ENCODE measurements at regions not wholly inside any gene's neighbourhood (a gene's known extent, or its start where the extent isn't known, plus 50 kb on each side); places are given as distances from the start of the nearest gene placed in this dataset.

DNA sequence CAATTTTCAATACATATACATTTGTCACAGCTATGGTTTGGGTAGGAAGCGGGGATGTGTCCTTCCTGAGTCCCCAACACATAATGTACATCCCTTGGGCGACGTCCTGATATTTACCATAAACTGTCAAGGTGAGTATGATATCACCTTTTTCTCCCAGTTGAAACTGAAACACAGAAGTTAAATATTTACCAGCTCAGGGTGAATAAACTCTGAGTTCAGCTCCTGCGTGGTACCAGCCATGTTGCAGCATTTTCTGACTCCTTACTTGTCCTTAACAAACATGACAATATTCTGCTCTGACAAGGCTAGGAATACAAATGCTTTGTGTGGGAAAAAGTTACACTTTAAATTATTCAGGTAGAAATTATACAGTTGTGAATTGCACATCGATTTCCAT is 294.2 kb downstream of the TEX29 start:
- Histone ChIP-seq H3K9me3 (replicated peaks) (no peaks in the 10 kb centered on the region), H3K27me3 (replicated peaks) (peaks cover 73% of the 10 kb centered on the region), H3K4me3 (no peak overlapping the region), H3K27ac (no peak overlapping the region), H3K36me3 (no peaks in the 10 kb centered on the region), H3K4me1 (replicated peaks) (no peaks in the 10 kb centered on the region)
- DNase-seq (ENCODE audit: low read depth in 1 of 2, low spot score in 2 of 2) = no peak

DNA sequence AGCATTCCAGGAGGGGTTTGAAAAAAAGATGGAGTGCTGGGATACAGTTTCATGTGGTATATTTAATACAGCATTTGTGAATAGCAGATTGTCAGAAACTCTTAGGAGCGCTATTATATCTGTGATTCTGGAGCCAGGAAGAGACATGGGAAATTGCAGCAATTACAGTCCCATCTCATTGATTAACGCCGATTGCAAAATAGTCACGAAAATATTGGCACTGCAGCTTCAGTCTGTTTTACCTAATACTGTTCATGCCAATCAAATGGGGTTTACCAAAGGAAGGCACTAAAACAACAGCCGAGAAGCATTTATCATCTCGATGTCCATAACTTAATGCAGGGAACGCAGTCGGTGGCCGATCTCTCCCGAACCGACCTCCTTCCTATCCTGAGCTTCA is 295.8 kb downstream of the TEX29 start:
- Histone ChIP-seq H3K4me3 (no peak overlapping the region), H3K4me1 (replicated peaks) (no peaks in the 10 kb centered on the region), H3K9me3 (replicated peaks) (no peaks in the 10 kb centered on the region), H3K36me3 (no peaks in the 10 kb centered on the region), H3K27me3 (replicated peaks) (peaks cover 71% of the 10 kb centered on the region), H3K27ac (no peak overlapping the region)
- no peak for DNase-seq (ENCODE audit: low read depth in 1 of 2, low spot score in 2 of 2)

- Histone ChIP-seq H3K36me3 (no peaks in the 10 kb centered on the region), H3K27me3 (replicated peaks) (peaks cover 40% of the 10 kb centered on the region), H3K4me3 (no peak overlapping the region), H3K4me1 (replicated peaks) (no peaks in the 10 kb centered on the region), H3K27ac (no peak overlapping the region), H3K9me3 (replicated peaks) (no peaks in the 10 kb centered on the region; the same call in 1 of the 2 replicates)
- peak in 1 of 2 experiments; percentile 19 for DNase-seq (ENCODE audit: low read depth in 1 of 2, low spot score in 2 of 2)
Measured at GRCh38 chr13:111620166-111620565, 299.7 kb downstream of the TEX29 start.

GRCh38 chr13:111620586-111620985 is 300.1 kb downstream of the TEX29 start:
- peak in 1 of 2 experiments; percentile 43 for DNase-seq (ENCODE audit: low read depth in 1 of 2, low spot score in 2 of 2)
- no peaks in the 10 kb centered on the region; the same call in 1 of the 2 replicates for H3K9me3 ChIP-seq (replicated peaks)
- H3K4me3 ChIP-seq = no peak overlapping the region
- no peaks in the 10 kb centered on the region for H3K4me1 ChIP-seq (replicated peaks)
- H3K27me3 ChIP-seq (replicated peaks) = peaks cover 40% of the 10 kb centered on the region
- no peaks in the 10 kb centered on the region for H3K36me3 ChIP-seq
- no peak overlapping the region for H3K27ac ChIP-seq

DNA sequence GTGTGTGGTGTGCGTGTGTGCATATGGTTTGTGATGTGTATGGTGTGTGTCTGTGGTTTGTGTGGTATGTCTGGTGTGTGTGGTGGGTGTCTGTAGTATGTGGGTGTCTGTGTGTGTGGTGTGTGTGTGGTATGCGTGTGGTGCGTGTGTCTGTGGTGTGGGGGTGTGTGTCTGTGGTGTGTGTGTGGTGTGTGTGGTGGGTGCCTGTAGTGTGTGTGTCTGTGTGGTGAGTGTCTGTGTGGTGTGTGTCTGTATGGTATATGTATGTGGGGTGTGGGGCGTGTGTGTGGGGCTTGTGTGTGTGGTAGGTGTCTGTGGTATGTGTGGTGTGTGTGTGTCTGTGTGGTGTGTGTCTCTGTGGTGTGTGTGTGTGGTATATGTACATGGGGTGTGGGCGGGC is 300.7 kb downstream of the TEX29 start:
- H3K4me1 ChIP-seq (replicated peaks) = no peaks in the 10 kb centered on the region

GRCh38 chr13:111622051-111622531 is 301.6 kb downstream of the TEX29 start:
- DNase-seq (ENCODE audit: low read depth in 1 of 2, low spot score in 2 of 2) = peak in 1 of 2 experiments; percentile 49
- H3K27me3 ChIP-seq (replicated peaks) = peaks cover 46% of the 10 kb centered on the region
- no peaks in the 10 kb centered on the region; the same call in 1 of the 2 replicates for H3K9me3 ChIP-seq (replicated peaks)
- H3K4me1 ChIP-seq (replicated peaks) = no peaks in the 10 kb centered on the region
- H3K4me3 ChIP-seq = no peak overlapping the region
- H3K27ac ChIP-seq = no peak overlapping the region
- H3K36me3 ChIP-seq = no peaks in the 10 kb centered on the region

More for the DNA sequence above, 300.7 kb downstream of the TEX29 start:
- H3K4me3 ChIP-seq = no peak overlapping the region
- peak in 1 of 2 experiments; percentile 37 for DNase-seq (ENCODE audit: low read depth in 1 of 2, low spot score in 2 of 2)
- peaks cover 44% of the 10 kb centered on the region for H3K27me3 ChIP-seq (replicated peaks)
- no peaks in the 10 kb centered on the region for H3K36me3 ChIP-seq
- H3K9me3 ChIP-seq (replicated peaks) = no peaks in the 10 kb centered on the region; the same call in 1 of the 2 replicates
- H3K27ac ChIP-seq = no peak overlapping the region

DNA sequence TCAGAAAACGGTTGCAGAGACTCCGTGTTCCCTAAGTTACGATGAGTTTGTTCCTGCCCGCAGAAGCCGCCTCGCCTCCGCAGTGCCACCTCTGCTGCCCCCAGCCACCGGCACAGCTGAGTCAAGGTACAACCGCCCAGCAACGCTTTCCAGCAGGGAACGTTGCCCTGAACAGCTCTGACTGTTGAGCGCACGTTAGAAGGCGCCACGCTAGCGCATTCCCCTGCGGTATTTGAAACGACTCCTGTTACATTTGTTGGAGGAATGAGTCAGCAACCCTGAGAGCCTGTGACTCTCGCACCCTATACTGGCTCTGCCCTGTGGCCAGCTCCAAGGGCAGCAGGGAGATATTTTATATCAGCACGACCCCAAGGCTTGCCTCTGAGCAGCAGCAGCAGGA is 302.8 kb downstream of the TEX29 start:
- no peaks in the 10 kb centered on the region; the same call in 1 of the 2 replicates for H3K9me3 ChIP-seq (replicated peaks)
- H3K4me1 ChIP-seq (replicated peaks) = no peaks in the 10 kb centered on the region
- peak in 1 of 2 experiments; percentile 47 for DNase-seq (ENCODE audit: low read depth in 1 of 2, low spot score in 2 of 2)
- no peaks in the 10 kb centered on the region for H3K36me3 ChIP-seq
- peaks cover 46% of the 10 kb centered on the region for H3K27me3 ChIP-seq (replicated peaks)
- H3K4me3 ChIP-seq = no peak overlapping the region
- H3K27ac ChIP-seq = no peak overlapping the region

- H3K36me3 ChIP-seq = no peaks in the 10 kb centered on the region
- peak in 1 of 2 experiments; percentile 45 for DNase-seq (ENCODE audit: low read depth in 1 of 2, low spot score in 2 of 2)
- H3K4me3 ChIP-seq = no peak overlapping the region
- no peaks in the 10 kb centered on the region; the same call in 1 of the 2 replicates for H3K9me3 ChIP-seq (replicated peaks)
- no peaks in the 10 kb centered on the region for H3K4me1 ChIP-seq (replicated peaks)
- H3K27me3 ChIP-seq (replicated peaks) = peaks cover 44% of the 10 kb centered on the region
- no peak overlapping the region for H3K27ac ChIP-seq
Measured at GRCh38 chr13:111623743-111624505, 303.5 kb downstream of the TEX29 start.

DNA sequence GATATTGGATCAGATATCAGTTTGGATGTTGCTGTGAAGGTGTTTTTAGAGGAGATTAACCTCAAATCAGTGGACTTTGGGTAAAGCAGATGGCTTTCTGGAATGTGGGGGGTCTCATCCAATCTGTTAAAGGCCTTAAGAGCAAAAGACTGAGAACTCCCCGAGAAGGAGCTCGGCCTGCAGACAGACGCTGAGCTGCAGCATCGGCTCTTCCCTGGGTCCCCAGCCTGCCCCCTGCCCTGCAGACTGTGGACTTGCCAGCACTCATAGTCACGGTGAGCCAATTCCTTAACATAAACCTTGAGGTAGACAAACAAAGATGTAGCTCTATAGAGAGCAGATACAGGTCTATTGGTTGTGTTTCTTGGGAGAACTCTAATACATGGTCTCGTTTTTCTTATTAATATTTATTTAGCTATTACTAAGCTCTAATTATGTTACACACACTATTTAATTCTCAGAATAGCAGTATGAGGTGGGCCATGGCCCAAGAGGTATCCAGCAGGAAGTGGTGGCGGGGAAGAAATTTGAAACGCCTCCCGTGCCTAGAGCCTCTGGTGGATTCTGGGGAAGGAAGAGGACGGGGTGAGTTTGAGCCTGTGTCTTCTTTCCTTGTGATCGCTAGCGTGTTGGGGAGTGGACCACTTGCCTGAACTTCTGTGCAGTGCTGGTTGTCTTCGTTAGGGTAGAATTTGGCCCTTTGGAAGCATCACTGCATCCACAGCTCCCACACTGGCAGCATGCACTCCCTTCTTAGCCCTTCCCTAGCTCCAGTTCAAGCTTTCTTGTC is 305.3 kb downstream of the TEX29 start:
- Histone ChIP-seq H3K36me3 (no peaks in the 10 kb centered on the region), H3K27me3 (replicated peaks) (peaks cover 51% of the 10 kb centered on the region), H3K4me3 (no peak overlapping the region), H3K27ac (no peak overlapping the region), H3K4me1 (replicated peaks) (no peaks in the 10 kb centered on the region), H3K9me3 (replicated peaks) (no peaks in the 10 kb centered on the region; the same call in 1 of the 2 replicates)
- DNase-seq (ENCODE audit: low read depth in 1 of 2, low spot score in 2 of 2) = peak in 1 of 2 experiments; percentile 29

GRCh38 chr13:111626371-111627305 is 306.2 kb downstream of the TEX29 start:
- Histone ChIP-seq H3K9me3 (replicated peaks) (no peaks in the 10 kb centered on the region; the same call in 1 of the 2 replicates), H3K27me3 (replicated peaks) (peaks cover 53% of the 10 kb centered on the region), H3K36me3 (no peaks in the 10 kb centered on the region), H3K27ac (no peak overlapping the region), H3K4me1 (replicated peaks) (no peaks in the 10 kb centered on the region), H3K4me3 (no peak overlapping the region)
- peak in 1 of 2 experiments; percentile 47 for DNase-seq (ENCODE audit: low read depth in 1 of 2, low spot score in 2 of 2)

- no peak overlapping the region for H3K4me3 ChIP-seq
- H3K27me3 ChIP-seq (replicated peaks) = peaks cover 53% of the 10 kb centered on the region
- peak in 1 of 2 experiments; percentile 42 for DNase-seq (ENCODE audit: low read depth in 1 of 2, low spot score in 2 of 2)
- H3K9me3 ChIP-seq (replicated peaks) = no peaks in the 10 kb centered on the region
- no peaks in the 10 kb centered on the region for H3K4me1 ChIP-seq (replicated peaks)
- H3K36me3 ChIP-seq = no peaks in the 10 kb centered on the region
- no peak overlapping the region for H3K27ac ChIP-seq
Measured at GRCh38 chr13:111627596-111627995, 307.2 kb downstream of the TEX29 start.

DNA sequence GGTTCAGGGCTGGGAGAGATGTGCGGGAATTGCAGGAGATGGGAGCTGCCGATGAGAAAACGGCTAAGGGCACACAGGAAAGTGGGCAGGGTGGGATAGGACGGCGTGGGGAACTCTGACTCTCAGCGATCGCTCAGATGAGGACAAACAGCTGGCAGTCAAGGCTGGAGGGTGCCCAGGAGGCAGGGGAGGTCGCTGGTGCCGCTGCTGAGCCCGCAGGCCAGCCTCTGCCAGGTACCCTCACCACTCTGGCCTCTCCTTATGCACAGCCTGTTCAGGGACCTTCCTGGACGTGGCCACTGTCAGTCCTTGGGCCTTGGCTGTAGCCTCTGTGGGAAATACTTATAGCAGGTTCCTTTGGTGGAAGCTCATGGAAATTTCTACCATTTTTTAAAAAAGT is 308.6 kb downstream of the TEX29 start:
- Histone ChIP-seq H3K36me3 (no peaks in the 10 kb centered on the region), H3K27me3 (replicated peaks) (peaks cover 64% of the 10 kb centered on the region), H3K9me3 (replicated peaks) (no peaks in the 10 kb centered on the region), H3K27ac (no peak overlapping the region), H3K4me1 (replicated peaks) (no peaks in the 10 kb centered on the region), H3K4me3 (no peak overlapping the region)
- DNase-seq (ENCODE audit: low read depth in 1 of 2, low spot score in 2 of 2) = peak in 1 of 2 experiments; percentile 41

DNA sequence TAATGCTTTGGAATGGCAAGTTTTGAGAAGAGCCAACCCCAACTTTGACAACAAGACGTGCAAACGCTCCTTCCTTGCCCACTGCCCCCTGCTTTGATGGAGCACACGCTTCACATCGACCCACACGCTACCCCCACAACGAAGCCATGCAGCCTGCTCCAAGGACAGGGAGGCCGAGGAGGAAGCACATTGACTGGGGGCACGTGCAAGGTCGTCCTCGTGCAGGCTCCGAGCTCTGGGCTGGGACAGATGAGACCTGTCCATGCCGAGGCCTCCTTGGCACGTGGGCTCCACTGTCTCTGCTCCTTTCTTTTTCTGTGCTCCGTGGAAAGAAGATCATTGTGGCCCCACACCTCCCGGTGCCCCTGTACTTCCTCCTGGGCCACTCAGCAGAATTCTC is 309.0 kb downstream of the TEX29 start:
- Histone ChIP-seq H3K36me3 (no peaks in the 10 kb centered on the region), H3K9me3 (replicated peaks) (no peaks in the 10 kb centered on the region)

More for the DNA sequence above, 309.0 kb downstream of the TEX29 start:
- H3K4me3 ChIP-seq = no peak overlapping the region
- no peaks in the 10 kb centered on the region for H3K4me1 ChIP-seq (replicated peaks)
- no peak overlapping the region for H3K27ac ChIP-seq
- peaks cover 64% of the 10 kb centered on the region for H3K27me3 ChIP-seq (replicated peaks)
- DNase-seq (ENCODE audit: low read depth in 1 of 2, low spot score in 2 of 2) = peak in 1 of 2 experiments; percentile 45
